ENCODE measurements at regions not wholly inside any gene's neighbourhood (a gene's known extent, or its start where the extent isn't known, plus 50 kb on each side); places are given as distances from the start of the nearest gene placed in this dataset.
"Not testable (repeated sequence)": the region's sequence is repeated elsewhere in the genome, so short reads cannot be mapped to it uniquely, and the experiment has no call there.

DNA sequence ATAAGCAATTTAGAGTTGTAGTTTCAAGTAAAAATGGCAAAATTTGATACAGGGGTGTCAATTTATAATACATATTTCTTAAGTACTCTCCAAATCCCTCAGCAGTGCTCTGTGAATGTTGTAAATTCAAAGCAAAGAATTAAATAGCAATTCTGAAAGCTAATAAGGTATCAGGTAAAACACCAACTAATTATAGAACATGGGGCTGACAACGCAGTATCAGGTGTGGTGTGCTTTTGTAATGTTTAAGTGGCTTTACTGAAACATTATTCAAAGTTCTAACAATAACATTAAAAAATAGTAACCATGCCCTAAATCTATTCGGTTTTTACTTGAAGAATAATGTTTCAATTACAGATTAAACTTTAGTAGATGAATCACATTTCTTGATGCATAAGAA, 1271.2 kb upstream of the ADGRL2 start:
- DNase-seq (no peak), ATAC-seq (no peak)
- Mint-ChIP-seq H3K36me3 (ENCODE audit: low read depth) (no peaks in the 10 kb centered on the region), H3K4me1 (no peaks in the 10 kb centered on the region), H3K27ac (no peak overlapping the region), H3K4me3 (no peak overlapping the region), H3K27me3 (no peaks in the 10 kb centered on the region)
- H3K9me3 ChIP-seq (ENCODE audit: control insufficient read depth, low read length, poor library complexity, severe bottlenecking): no peaks in the 10 kb centered on the region

DNA sequence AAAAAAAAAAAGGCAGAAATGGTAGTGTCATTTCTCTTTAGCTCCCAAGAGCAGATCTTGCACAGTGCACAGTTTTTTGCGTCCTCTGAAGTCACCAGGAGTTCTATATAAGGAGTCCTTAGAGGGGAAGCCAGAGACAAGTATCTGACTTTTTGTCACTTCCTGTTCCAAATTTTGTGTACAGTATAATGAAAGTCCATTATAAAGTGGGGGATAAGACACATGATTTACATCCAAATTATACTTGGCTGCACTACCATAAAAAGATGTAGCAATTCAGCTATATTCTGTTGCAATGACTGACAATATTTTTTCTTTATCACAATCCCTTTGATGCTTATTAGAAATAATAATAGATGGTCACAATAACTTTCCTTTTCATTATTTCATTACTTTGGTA, 1276.9 kb upstream of the ADGRL2 start:
- H3K4me1 Mint-ChIP-seq: no peaks in the 10 kb centered on the region
- no peak overlapping the region for H3K4me3 Mint-ChIP-seq
- no peaks in the 10 kb centered on the region for H3K9me3 ChIP-seq (ENCODE audit: control insufficient read depth, low read length, poor library complexity, severe bottlenecking)
- no peaks in the 10 kb centered on the region for H3K27me3 Mint-ChIP-seq
- ATAC-seq (no peak), DNase-seq (no peak)
- no peak overlapping the region for H3K27ac Mint-ChIP-seq
- no peaks in the 10 kb centered on the region for H3K36me3 Mint-ChIP-seq (ENCODE audit: low read depth)

DNA sequence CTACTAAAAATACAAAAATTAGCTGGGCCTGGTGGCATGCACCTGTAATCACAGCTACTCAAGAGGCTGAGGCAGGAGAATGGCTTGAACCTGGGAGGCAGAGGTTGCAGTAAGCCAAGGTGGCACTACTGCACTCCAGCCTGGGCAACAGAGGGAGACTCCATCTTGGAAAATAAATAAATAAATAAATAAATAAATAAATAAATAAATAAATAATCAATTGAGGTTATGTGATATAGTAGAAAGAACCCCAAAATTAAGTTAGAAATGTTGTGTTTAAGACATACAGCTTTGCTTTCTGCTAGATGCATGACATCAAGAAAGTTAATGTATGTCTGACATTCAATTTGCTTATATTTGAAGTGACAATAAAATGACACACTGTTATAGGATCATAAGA, 1277.7 kb upstream of the ADGRL2 start:
- DNase-seq; ATAC-seq; H3K4me3 Mint-ChIP-seq; H3K4me1 Mint-ChIP-seq; H3K27ac Mint-ChIP-seq; H3K27me3 Mint-ChIP-seq; H3K36me3 Mint-ChIP-seq (ENCODE audit: low read depth); H3K9me3 ChIP-seq (ENCODE audit: control insufficient read depth, low read length, poor library complexity, severe bottlenecking): not testable (repeated sequence)

GRCh38 chr1:80520949-80521348, 1279.8 kb upstream of the ADGRL2 start:
- ATAC-seq: no peak
- no peak overlapping the region for H3K4me3 Mint-ChIP-seq
- H3K36me3 Mint-ChIP-seq (ENCODE audit: low read depth): no peaks in the 10 kb centered on the region
- no peak overlapping the region for H3K27ac Mint-ChIP-seq
- DNase-seq: no peak
- no peaks in the 10 kb centered on the region for H3K27me3 Mint-ChIP-seq
- H3K4me1 Mint-ChIP-seq: no peaks in the 10 kb centered on the region
- no peaks in the 10 kb centered on the region for H3K9me3 ChIP-seq (ENCODE audit: control insufficient read depth, low read length, poor library complexity, severe bottlenecking)

GRCh38 chr1:80517062-80517461, 1283.7 kb upstream of the ADGRL2 start:
- no peaks in the 10 kb centered on the region for H3K9me3 ChIP-seq (ENCODE audit: control insufficient read depth, low read length, poor library complexity, severe bottlenecking)
- H3K4me1 Mint-ChIP-seq: no peaks in the 10 kb centered on the region
- no peaks in the 10 kb centered on the region for H3K27me3 Mint-ChIP-seq
- no peak overlapping the region for H3K27ac Mint-ChIP-seq
- H3K36me3 Mint-ChIP-seq (ENCODE audit: low read depth): no peaks in the 10 kb centered on the region
- ATAC-seq: no peak
- no peak overlapping the region for H3K4me3 Mint-ChIP-seq
- DNase-seq: no peak

- DNase-seq (no peak), ATAC-seq (no peak)
- no peaks in the 10 kb centered on the region for H3K4me1 Mint-ChIP-seq
- no peak overlapping the region for H3K27ac Mint-ChIP-seq
- no peaks in the 10 kb centered on the region for H3K27me3 Mint-ChIP-seq
- H3K36me3 Mint-ChIP-seq (ENCODE audit: low read depth): no peaks in the 10 kb centered on the region
- H3K9me3 ChIP-seq (ENCODE audit: control insufficient read depth, low read length, poor library complexity, severe bottlenecking): no peaks in the 10 kb centered on the region
- no peak overlapping the region for H3K4me3 Mint-ChIP-seq
These were observed 1290.7 kb upstream of the ADGRL2 start for GRCh38 chr1:80509965-80510522.

DNA sequence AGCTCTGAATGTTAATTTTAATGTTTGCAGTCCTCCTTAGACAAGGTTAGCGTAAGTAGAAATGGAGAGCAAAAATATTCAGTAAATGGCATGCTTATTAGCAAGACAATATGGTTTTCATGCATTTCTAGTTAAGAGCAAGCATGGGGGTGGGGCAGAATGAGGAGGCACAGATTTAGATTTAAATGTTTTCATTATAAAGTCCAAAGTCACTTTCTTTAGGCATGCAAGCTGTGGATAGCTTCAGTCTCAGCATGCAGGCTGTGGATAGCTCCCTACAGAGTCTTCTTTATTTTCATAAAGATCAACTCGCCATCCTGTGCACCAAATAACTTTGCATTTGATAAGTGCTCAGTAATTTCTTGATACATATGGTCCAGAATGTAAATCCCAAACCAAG, 1294.5 kb upstream of the ADGRL2 start:
- H3K36me3 Mint-ChIP-seq (ENCODE audit: low read depth): no peaks in the 10 kb centered on the region
- H3K27ac Mint-ChIP-seq: no peak overlapping the region
- H3K27me3 Mint-ChIP-seq: no peaks in the 10 kb centered on the region
- H3K4me3 Mint-ChIP-seq: no peak overlapping the region
- DNase-seq (no peak), ATAC-seq (no peak)
- no peaks in the 10 kb centered on the region for H3K9me3 ChIP-seq (ENCODE audit: control insufficient read depth, low read length, poor library complexity, severe bottlenecking)
- H3K4me1 Mint-ChIP-seq: no peaks in the 10 kb centered on the region

DNA sequence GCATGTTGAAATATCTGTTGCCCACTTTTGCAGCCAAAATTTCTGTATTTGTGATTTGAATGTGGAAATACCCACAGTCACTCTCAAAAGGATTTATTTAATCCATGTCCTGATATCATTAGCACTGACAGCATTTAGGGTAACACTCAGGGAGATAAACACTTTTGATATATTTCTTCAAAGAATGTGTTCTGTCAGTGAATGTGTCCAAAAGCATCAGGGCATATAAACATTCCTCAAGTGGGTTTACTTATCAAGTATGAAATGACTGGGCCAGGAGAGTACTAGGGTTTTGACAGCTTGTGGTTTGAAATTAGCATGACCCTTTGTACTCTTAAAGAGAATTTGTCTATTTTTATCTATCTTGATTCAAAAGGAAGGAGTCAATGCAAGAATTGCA, 1302.1 kb upstream of the ADGRL2 start:
- ATAC-seq: no peak
- H3K27ac Mint-ChIP-seq: no peak overlapping the region
- H3K9me3 ChIP-seq (ENCODE audit: control insufficient read depth, low read length, poor library complexity, severe bottlenecking): no peaks in the 10 kb centered on the region
- H3K27me3 Mint-ChIP-seq: no peaks in the 10 kb centered on the region
- H3K4me3 Mint-ChIP-seq: no peak overlapping the region
- H3K36me3 Mint-ChIP-seq (ENCODE audit: low read depth): no peaks in the 10 kb centered on the region
- no peak for DNase-seq
- no peaks in the 10 kb centered on the region for H3K4me1 Mint-ChIP-seq

- Mint-ChIP-seq H3K4me3 (no peak overlapping the region), H3K27me3 (no peaks in the 10 kb centered on the region), H3K27ac (no peak overlapping the region), H3K36me3 (ENCODE audit: low read depth) (no peaks in the 10 kb centered on the region), H3K4me1 (no peaks in the 10 kb centered on the region)
- ATAC-seq: no peak
- DNase-seq: no peak
- H3K9me3 ChIP-seq (ENCODE audit: control insufficient read depth, low read length, poor library complexity, severe bottlenecking): no peaks in the 10 kb centered on the region
These were observed 1304.9 kb upstream of the ADGRL2 start for GRCh38 chr1:80495806-80496205.

- ATAC-seq: no peak
- no peaks in the 10 kb centered on the region for H3K4me1 Mint-ChIP-seq
These were observed 1328.6 kb upstream of the ADGRL2 start for GRCh38 chr1:80472145-80472544.

DNA sequence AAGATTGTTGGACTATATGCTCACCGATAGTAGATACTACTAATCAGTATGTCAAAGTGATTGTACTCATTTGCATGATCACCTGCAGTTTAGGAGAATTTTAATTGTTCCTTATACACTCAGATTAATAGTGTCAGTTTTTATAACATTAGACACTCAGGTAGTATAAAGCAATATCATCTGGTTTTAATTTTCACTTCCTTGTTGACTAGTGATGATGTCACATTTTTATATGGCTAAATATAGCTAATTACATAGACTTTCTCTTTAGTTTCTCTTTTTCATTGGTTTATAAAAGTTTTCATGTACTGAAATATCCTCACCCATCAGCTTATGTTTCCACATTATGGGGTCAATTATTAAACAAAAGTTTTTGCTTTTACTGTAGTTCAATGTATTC, 1332.4 kb upstream of the ADGRL2 start:
- ATAC-seq (no peak), DNase-seq (no peak)
- Mint-ChIP-seq H3K27me3 (no peaks in the 10 kb centered on the region), H3K4me1 (no peaks in the 10 kb centered on the region), H3K27ac (no peak overlapping the region), H3K4me3 (no peak overlapping the region), H3K36me3 (ENCODE audit: low read depth) (no peaks in the 10 kb centered on the region)
- no peaks in the 10 kb centered on the region for H3K9me3 ChIP-seq (ENCODE audit: control insufficient read depth, low read length, poor library complexity, severe bottlenecking)

More at GRCh38 chr1:80472145-80472544, 1328.6 kb upstream of the ADGRL2 start:
- Mint-ChIP-seq H3K27me3 (no peaks in the 10 kb centered on the region), H3K36me3 (ENCODE audit: low read depth) (no peaks in the 10 kb centered on the region), H3K4me3 (no peak overlapping the region), H3K27ac (no peak overlapping the region)
- H3K9me3 ChIP-seq (ENCODE audit: control insufficient read depth, low read length, poor library complexity, severe bottlenecking): no peaks in the 10 kb centered on the region
- no peak for DNase-seq

GRCh38 chr1:80462006-80462405, 1338.7 kb upstream of the ADGRL2 start:
- ATAC-seq (no peak), DNase-seq (no peak)
- Mint-ChIP-seq H3K4me1 (no peaks in the 10 kb centered on the region), H3K36me3 (ENCODE audit: low read depth) (no peaks in the 10 kb centered on the region), H3K27me3 (no peaks in the 10 kb centered on the region), H3K4me3 (no peak overlapping the region), H3K27ac (no peak overlapping the region)
- H3K9me3 ChIP-seq (ENCODE audit: control insufficient read depth, low read length, poor library complexity, severe bottlenecking): no peaks in the 10 kb centered on the region

- Mint-ChIP-seq H3K4me1 (no peaks in the 10 kb centered on the region), H3K27me3 (no peaks in the 10 kb centered on the region), H3K4me3 (no peak overlapping the region), H3K27ac (no peak overlapping the region), H3K36me3 (ENCODE audit: low read depth) (no peaks in the 10 kb centered on the region)
- DNase-seq (no peak), ATAC-seq (no peak)
- H3K9me3 ChIP-seq (ENCODE audit: control insufficient read depth, low read length, poor library complexity, severe bottlenecking): no peaks in the 10 kb centered on the region
These were observed 1343.3 kb upstream of the ADGRL2 start for GRCh38 chr1:80457409-80457808.

GRCh38 chr1:80453775-80454174, 1347.0 kb upstream of the ADGRL2 start:
- no peaks in the 10 kb centered on the region for H3K36me3 Mint-ChIP-seq (ENCODE audit: low read depth)
- no peak overlapping the region for H3K4me3 Mint-ChIP-seq
- DNase-seq (no peak), ATAC-seq (no peak)
- H3K9me3 ChIP-seq (ENCODE audit: control insufficient read depth, low read length, poor library complexity, severe bottlenecking): no peaks in the 10 kb centered on the region
- no peak overlapping the region for H3K27ac Mint-ChIP-seq
- H3K4me1 Mint-ChIP-seq: no peaks in the 10 kb centered on the region
- no peaks in the 10 kb centered on the region for H3K27me3 Mint-ChIP-seq
